H9 (cell line): ENCODE measurements at regions not wholly inside any gene's neighbourhood (a gene's known extent, or its start where the extent isn't known, plus 50 kb on each side); places are given as distances from the start of the nearest gene placed in this dataset.
"Not testable (repeated sequence)": the region's sequence is repeated elsewhere in the genome, so short reads cannot be mapped to it uniquely, and the experiment has no call there.

ENCODE experiments used
- DNase-seq: peaks from one replicate; pipeline ENCODE4 v3.0.0-alpha.2; 2017
- H2AFZ ChIP-seq: one replicate; pipeline ENCODE4 v1.6.1; 2013; ENCODE audit warnings: mild to moderate bottlenecking, low read length, control low read depth, moderate library complexity
- H2AK5ac ChIP-seq: 2 replicates; pipeline ENCODE4 v1.6.1; 2013; ENCODE audit warnings: low read length, control low read depth, mixed read lengths; ENCODE audit not compliant: insufficient read length
- H2BK120ac ChIP-seq: one replicate; pipeline ENCODE4 v1.6.1; 2013; ENCODE audit warnings: low read depth, mild to moderate bottlenecking, low read length, control low read depth, inconsistent platforms; ENCODE audit not compliant: poor library complexity, severe bottlenecking
- H2BK12ac ChIP-seq: 2 replicates; pipeline ENCODE4 v1.6.1; 2013; ENCODE audit warnings: low read length, control low read depth, mixed read lengths, low read depth; ENCODE audit not compliant: insufficient read length
- H2BK15ac ChIP-seq: 2 replicates; pipeline ENCODE4 v1.6.1; 2013; ENCODE audit warnings: low read depth, low read length, control low read depth
- H2BK20ac ChIP-seq: one replicate; pipeline ENCODE4 v1.6.1; 2013; ENCODE audit warnings: low read depth, mild to moderate bottlenecking, low read length, control low read depth, inconsistent platforms; ENCODE audit not compliant: poor library complexity, severe bottlenecking
- H2BK5ac ChIP-seq: 2 replicates; pipeline ENCODE4 v1.6.1; 2013; ENCODE audit warnings: low read length, control low read depth, mixed read lengths; ENCODE audit not compliant: insufficient read length
- H3K14ac ChIP-seq: 2 replicates; pipeline ENCODE4 v1.6.1; 2013; ENCODE audit warnings: low read length, control low read depth; ENCODE audit not compliant: insufficient read depth
- H3K18ac ChIP-seq: 2 replicates; pipeline ENCODE4 v1.6.1; 2013; ENCODE audit warnings: low read depth, mild to moderate bottlenecking, mixed read lengths, low read length, control low read depth; ENCODE audit not compliant: insufficient read length
- H3K23ac ChIP-seq: 2 replicates; pipeline ENCODE4 v1.6.1; 2013; ENCODE audit warnings: low read length, control low read depth, mixed read lengths, low read depth; ENCODE audit not compliant: insufficient read length
- H3K23me2 ChIP-seq: 2 replicates; pipeline ENCODE4 v1.6.1; 2013; ENCODE audit warnings: low read depth, mild to moderate bottlenecking, mixed read lengths, low read length, control low read depth; ENCODE audit not compliant: insufficient read length, poor library complexity, severe bottlenecking
- H3K27ac ChIP-seq: 2 replicates; pipeline ENCODE4 v1.5.1; 2013; ENCODE audit warnings: low read length, control low read depth, mixed read lengths, low read depth; ENCODE audit not compliant: insufficient read length
- H3K27me3 ChIP-seq: 2 replicates; pipeline ENCODE4 v1.6.1; 2013; ENCODE audit warnings: low read length, control low read depth, inconsistent platforms; ENCODE audit not compliant: insufficient read depth
- H3K4ac ChIP-seq: 2 replicates; pipeline ENCODE4 v1.6.1; 2013; ENCODE audit warnings: low read depth, mild to moderate bottlenecking, control low read depth, inconsistent platforms, low read length, moderate library complexity
- H3K4me1 ChIP-seq: 2 replicates; pipeline ENCODE4 v1.6.1; 2013; ENCODE audit warnings: low read length, control low read depth, inconsistent platforms; ENCODE audit not compliant: insufficient read depth
- H3K4me2 ChIP-seq: 2 replicates; pipeline ENCODE4 v1.6.1; 2013; ENCODE audit warnings: low read length, control low read depth, mixed read lengths; ENCODE audit not compliant: insufficient read length, insufficient read depth
- H3K56ac ChIP-seq: 2 replicates; pipeline ENCODE4 v1.6.1; 2013; ENCODE audit warnings: low read depth, mild to moderate bottlenecking, mixed read lengths, low read length, control low read depth; ENCODE audit not compliant: insufficient read length
- H3K79me1 ChIP-seq: 2 replicates; pipeline ENCODE4 v1.6.1; 2013; ENCODE audit warnings: low read depth, mild to moderate bottlenecking, moderate library complexity, low read length, control low read depth, inconsistent platforms; ENCODE audit not compliant: insufficient read depth, poor library complexity, severe bottlenecking
- H3K79me2 ChIP-seq: 2 replicates; pipeline ENCODE4 v1.6.1; 2013; ENCODE audit warnings: low read length, control low read depth, inconsistent platforms; ENCODE audit not compliant: insufficient read depth
- H3K9ac ChIP-seq: 2 replicates; pipeline ENCODE4 v1.6.1; 2013; ENCODE audit warnings: low read length, control low read depth, mixed read lengths; ENCODE audit not compliant: insufficient read length; ENCODE audit errors: extremely low read depth
- H3K9me3 ChIP-seq: one replicate; pipeline ENCODE4 v1.6.1; 2013; ENCODE audit warnings: low read depth, low read length, inconsistent platforms; ENCODE audit not compliant: control insufficient read depth
- H3T11ph ChIP-seq: one replicate; pipeline ENCODE4 v1.6.1; 2013; ENCODE audit warnings: mild to moderate bottlenecking, low read length, control low read depth, inconsistent platforms
- H4K20me1 ChIP-seq: one replicate; pipeline ENCODE4 v1.6.1; 2013; ENCODE audit not compliant: control insufficient read depth, insufficient read length, insufficient read depth
- H4K5ac ChIP-seq: 2 replicates; pipeline ENCODE4 v1.6.1; 2013; ENCODE audit warnings: low read depth, mild to moderate bottlenecking, mixed read lengths, low read length, control low read depth; ENCODE audit not compliant: insufficient read length
- H4K8ac ChIP-seq: replicated peaks from 2 replicates; pipeline ENCODE4 v1.6.1; 2013; ENCODE audit warnings: low read length, control low read depth, mixed read lengths, low read depth; ENCODE audit not compliant: insufficient read length
- H4K91ac ChIP-seq: 2 replicates; pipeline ENCODE4 v1.6.1; 2013; ENCODE audit warnings: low read depth, mild to moderate bottlenecking, moderate library complexity, mixed read lengths, low read length, control low read depth; ENCODE audit not compliant: insufficient read length
- H3K27ac Mint-ChIP-seq, 3 experiments: 2 replicates in 2 of 3; 3 replicates in 1 of 3; pipeline ENCODE4 v1.8.0; 2020 to 2021; ENCODE audit warnings: mixed read lengths in 3 of 3, mild to moderate bottlenecking in 1 of 3, moderate library complexity in 1 of 3
- H3K27me3 Mint-ChIP-seq: 2 replicates; pipeline ENCODE4 v1.8.0; 2021; ENCODE audit warnings: low read depth, mild to moderate bottlenecking, moderate library complexity, mixed read lengths
- H3K36me3 Mint-ChIP-seq, 3 experiments: 2 replicates in 2 of 3; 3 replicates in 1 of 3; pipeline ENCODE4 v1.8.0; 2020 to 2021; ENCODE audit warnings: low read depth in 3 of 3, mixed read lengths in 3 of 3; ENCODE audit not compliant: insufficient read depth in 1 of 3
- H3K4me1 Mint-ChIP-seq, 2 experiments: 2 replicates each; pipeline ENCODE4 v1.8.0; 2020; ENCODE audit warnings: mixed read lengths in 2 of 2
- H3K4me3 Mint-ChIP-seq, 2 experiments: 2 replicates in 1 of 2; 3 replicates in 1 of 2; pipeline ENCODE4 v1.8.0; 2020 to 2021; ENCODE audit warnings: mild to moderate bottlenecking in 2 of 2, mixed read lengths in 2 of 2, moderate library complexity in 1 of 2
- H3K9me3 Mint-ChIP-seq, 2 experiments: 2 replicates in 1 of 2; 3 replicates in 1 of 2; pipeline ENCODE4 v1.8.0; 2020; ENCODE audit warnings: mild to moderate bottlenecking in 2 of 2, mixed read lengths in 2 of 2, moderate library complexity in 1 of 2
- WGBS: extraction: QIAGEN DNeasy Blood & Tissue Kit; methylation state at CpG from one replicate; pipeline ENCODE4 v1.1.7; 2013; ENCODE audit warnings: missing lambda C conversion rate, low lambda C conversion rate, mixed read lengths; ENCODE audit not compliant: insufficient read length; ENCODE audit errors: extremely low coverage; 5-methylcytosine and 5-hydroxymethylcytosine counted together

DNA sequence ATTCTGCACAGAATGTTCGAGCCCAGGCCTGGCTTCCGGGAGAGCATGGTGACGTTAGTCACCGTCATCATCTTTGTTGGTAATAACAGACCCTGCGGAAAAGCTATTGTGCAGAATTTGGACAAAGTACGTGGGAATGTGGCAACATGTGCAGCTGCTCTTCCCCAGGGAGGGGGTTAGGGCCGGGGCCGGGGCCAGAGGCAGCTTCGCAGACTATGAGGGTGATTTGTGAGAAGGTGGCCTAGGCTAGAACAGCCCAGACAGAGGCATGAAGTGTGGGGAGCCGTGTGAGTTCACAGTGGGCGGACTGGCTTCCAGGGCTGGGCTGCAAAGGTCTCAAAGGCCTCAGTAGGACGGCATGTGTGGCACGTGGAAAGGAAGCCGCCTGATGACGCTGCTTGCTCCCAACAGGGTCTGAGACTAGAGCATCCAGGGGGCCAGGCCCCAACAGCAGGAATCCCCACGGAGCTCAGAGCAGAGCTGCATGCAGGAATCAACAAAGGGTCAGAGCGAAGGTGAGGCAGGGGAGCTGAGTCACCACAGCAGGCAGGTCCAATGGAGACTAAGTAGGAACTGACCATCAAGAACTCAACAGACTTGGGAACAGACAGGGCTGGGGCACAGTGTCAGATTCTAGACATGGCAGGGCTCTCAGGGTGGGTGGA is 109.2 kb downstream of the NPIPB11 start:
- not testable (repeated sequence) for H3K27ac Mint-ChIP-seq, H3K36me3 Mint-ChIP-seq, H3T11ph ChIP-seq, H3K27me3 ChIP-seq, H2AK5ac ChIP-seq, H2BK120ac ChIP-seq, H3K27me3 Mint-ChIP-seq, H2BK5ac ChIP-seq, H2AFZ ChIP-seq, H2BK15ac ChIP-seq, H3K9ac ChIP-seq, H3K9me3 Mint-ChIP-seq, H3K9me3 ChIP-seq, H3K27ac ChIP-seq, H3K4me1 Mint-ChIP-seq, H3K4me1 ChIP-seq, H2BK20ac ChIP-seq, H3K4ac ChIP-seq, H3K18ac ChIP-seq, H3K79me2 ChIP-seq, H3K23ac ChIP-seq, H4K91ac ChIP-seq, H3K4me3 Mint-ChIP-seq, H2BK12ac ChIP-seq, H4K5ac ChIP-seq, DNase-seq, H3K14ac ChIP-seq, H3K4me2 ChIP-seq, H3K79me1 ChIP-seq, H3K56ac ChIP-seq, H4K8ac ChIP-seq, H3K23me2 ChIP-seq, H4K20me1 ChIP-seq
- no CpG with 5 or more reads among the region's 17 CpGs for WGBS

DNA sequence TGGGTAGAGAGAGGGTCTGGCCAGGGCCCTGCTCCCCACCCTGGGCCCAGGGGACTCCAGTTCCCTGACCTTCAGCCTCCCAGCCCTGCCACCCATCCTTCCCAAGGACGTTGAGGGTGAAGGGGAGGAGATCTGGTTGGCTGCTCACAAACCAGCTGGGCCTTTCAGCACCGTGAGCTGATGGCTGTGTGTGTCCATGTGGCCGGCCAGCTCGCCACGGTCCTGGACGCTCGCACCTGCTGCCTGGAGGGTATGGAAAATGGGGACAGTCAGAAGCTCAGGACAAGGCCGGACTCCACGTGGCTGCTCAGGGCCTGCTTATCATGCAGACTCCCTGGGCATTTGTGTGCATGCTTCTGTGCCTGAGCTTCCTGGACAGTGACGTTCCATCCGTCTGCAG is 110.3 kb downstream of the NPIPB11 start:
- not testable (repeated sequence) for H3K23me2 ChIP-seq, H3K9ac ChIP-seq, H3K9me3 ChIP-seq, H3K4me3 Mint-ChIP-seq, H3K4ac ChIP-seq, H2BK12ac ChIP-seq, H3K4me1 ChIP-seq, H3K27ac Mint-ChIP-seq, H3K79me2 ChIP-seq, H3K4me2 ChIP-seq, H2BK5ac ChIP-seq, H3K36me3 Mint-ChIP-seq, H4K20me1 ChIP-seq, H3K14ac ChIP-seq, H3K79me1 ChIP-seq, DNase-seq, H2AFZ ChIP-seq, H3K27me3 ChIP-seq, H3K27ac ChIP-seq, H3K56ac ChIP-seq, H3K18ac ChIP-seq, H4K5ac ChIP-seq, H2BK120ac ChIP-seq, H4K8ac ChIP-seq, H2BK20ac ChIP-seq, H4K91ac ChIP-seq, H2BK15ac ChIP-seq, H3K4me1 Mint-ChIP-seq, H3K9me3 Mint-ChIP-seq, H3K27me3 Mint-ChIP-seq, H3T11ph ChIP-seq, H2AK5ac ChIP-seq, H3K23ac ChIP-seq
- no CpG with 5 or more reads among the region's 11 CpGs for whole genome bisulfite sequencing
